H1 (cell line): ENCODE measurements at regions not wholly inside any gene's neighbourhood (a gene's known extent, or its start where the extent isn't known, plus 50 kb on each side); places are given as distances from the start of the nearest gene placed in this dataset.

ENCODE experiments used
- CTCF ChIA-PET: fragments of 300-600 bp; sonication (Branson Sonifier 250); formaldehyde crosslinking; loops from one replicate; lab custom pipeline; 2021; ENCODE audit not compliant: partially characterized antibody; lab: Charles Lee
- POLR2A ChIA-PET: fragments of 300-600 bp; sonication (Branson Sonifier 250); formaldehyde crosslinking; loops from one replicate; lab custom pipeline; 2021; ENCODE audit warnings: inconsistent platforms; ENCODE audit not compliant: partially characterized antibody; lab: Charles Lee
- DNase-seq, 2 experiments: peaks; one replicate each; pipeline versions ENCODE4 v3.0.0 to v3.0.0-alpha.2; 2010 to 2022; ENCODE audit warnings: low spot score in 2 of 2, low read depth in 1 of 2, mixed read lengths in 1 of 2
- FAIRE-seq: peaks from 2 replicates; lab custom pipeline; 2011; peaks lifted over from hg19 to GRCh38; lab: Jason Lieb, UNC
- H2AFZ ChIP-seq: 2 replicates; pipeline ENCODE4 v1.8.1; 2012; ENCODE audit warnings: low read length, inconsistent platforms
- H2AK5ac ChIP-seq: 2 replicates; pipeline ENCODE4 v1.6.1; 2013; ENCODE audit warnings: low read depth, low read length
- H2BK120ac ChIP-seq: replicated peaks from 2 replicates; pipeline ENCODE3; 2013; ENCODE audit warnings: low read depth, low read length, inconsistent platforms
- H2BK12ac ChIP-seq: 2 replicates; pipeline ENCODE4 v1.6.1; 2013; ENCODE audit warnings: low read depth, low read length
- H2BK15ac ChIP-seq: 2 replicates; pipeline ENCODE4 v1.6.1; 2013; ENCODE audit warnings: low read length
- H2BK20ac ChIP-seq: 2 replicates; pipeline ENCODE4 v1.6.1; 2013; ENCODE audit warnings: low read length
- H2BK5ac ChIP-seq: 2 replicates; pipeline ENCODE4 v1.6.1; 2013; ENCODE audit warnings: low read depth, low read length
- H3K14ac ChIP-seq: 2 replicates; pipeline ENCODE4 v1.6.1; 2013; ENCODE audit warnings: inconsistent platforms; ENCODE audit not compliant: insufficient read length
- H3K18ac ChIP-seq: 2 replicates; pipeline ENCODE4 v1.6.1; 2013; ENCODE audit warnings: low read length; ENCODE audit errors: extremely low read depth
- H3K23ac ChIP-seq: 2 replicates; pipeline ENCODE4 v1.6.1; 2013; ENCODE audit warnings: inconsistent platforms; ENCODE audit not compliant: insufficient read length
- H3K23me2 ChIP-seq: 2 replicates; pipeline ENCODE4 v1.6.1; 2013; ENCODE audit warnings: low read depth, low read length
- H3K27ac ChIP-seq: 2 replicates; pipeline ENCODE4 v1.6.1; 2011; ENCODE audit warnings: low read depth, low read length, inconsistent platforms
- H3K27me3 ChIP-seq, 4 experiments: replicated peaks in 1 of 4; 1 replicate in 1 of 4; 2 replicates in 3 of 4; pipeline versions ENCODE4 v1.6.1 to v1.8.1; 2011 to 2013; ENCODE audit warnings: low read length in 3 of 4, mild to moderate bottlenecking in 3 of 4, inconsistent platforms in 2 of 4, mixed read lengths in 2 of 4, moderate library complexity in 1 of 4; ENCODE audit not compliant: control insufficient read depth in 3 of 4, insufficient read depth in 3 of 4; ENCODE audit errors: extremely low read depth in 1 of 4
- H3K36me3 ChIP-seq, 4 experiments: 2 replicates each; pipeline versions ENCODE4 v1.6.1 to v1.8.1; 2011 to 2013; ENCODE audit warnings: mild to moderate bottlenecking in 4 of 4, low read length in 3 of 4, moderate library complexity in 2 of 4, control low read depth in 1 of 4, inconsistent platforms in 1 of 4; ENCODE audit not compliant: insufficient read depth in 4 of 4, control insufficient read depth in 2 of 4
- H3K4ac ChIP-seq: replicated peaks from 2 replicates; pipeline ENCODE3; 2013; ENCODE audit warnings: low read length, low read depth, mixed read lengths, inconsistent platforms; ENCODE audit not compliant: insufficient read length
- H3K4me1 ChIP-seq, 4 experiments: replicated peaks in 1 of 4; 1 replicate in 1 of 4; 2 replicates in 3 of 4; pipeline versions ENCODE4 v1.6.1 to v1.8.1; 2011 to 2013; ENCODE audit warnings: low read length in 3 of 4, inconsistent platforms in 2 of 4, mixed read lengths in 1 of 4; ENCODE audit not compliant: insufficient read depth in 4 of 4, control insufficient read depth in 3 of 4
- H3K4me2 ChIP-seq, 2 experiments: 2 replicates each; pipeline versions ENCODE4 v1.6.1 to v1.8.1; 2011 to 2013; ENCODE audit warnings: low read depth in 2 of 2, low read length in 2 of 2, control low read depth in 1 of 2, inconsistent platforms in 1 of 2, mild to moderate bottlenecking in 1 of 2; ENCODE audit not compliant: insufficient read depth in 1 of 2
- H3K4me3 ChIP-seq, 4 experiments: fragments of 200-600, 300-600 bp in 1 of 4; sonication (generic), shearing (Covaris generic), sonication (Bioruptor Twin) in 1 of 4; 2 replicates each; pipeline versions ENCODE4 v1.5.1 to v1.8.1; 2011 to 2016; ENCODE audit warnings: low read length in 4 of 4, low read depth in 3 of 4, control low read depth in 2 of 4, inconsistent platforms in 2 of 4, mild to moderate bottlenecking in 2 of 4, mixed read lengths in 1 of 4, moderate library complexity in 1 of 4; ENCODE audit not compliant: insufficient read depth in 2 of 4; ENCODE audit errors: extremely low read depth in 1 of 4
- H3K56ac ChIP-seq: replicated peaks from 2 replicates; pipeline ENCODE3; 2013; ENCODE audit warnings: low read depth, mild to moderate bottlenecking, mixed read lengths, low read length, inconsistent platforms; ENCODE audit not compliant: insufficient read length
- H3K79me1 ChIP-seq: 2 replicates; pipeline ENCODE4 v1.6.1; 2013; ENCODE audit warnings: low read depth, low read length, control low read depth
- H3K79me2 ChIP-seq, 2 experiments: 2 replicates each; pipeline versions ENCODE4 v1.6.1 to v1.8.1; 2012 to 2013; ENCODE audit warnings: low read length in 2 of 2, mild to moderate bottlenecking in 2 of 2, inconsistent platforms in 1 of 2; ENCODE audit not compliant: insufficient read depth in 2 of 2, control insufficient read depth in 1 of 2
- H3K9ac ChIP-seq, 4 experiments: replicated peaks in 1 of 4; 1 replicate in 1 of 4; 2 replicates in 3 of 4; pipeline versions ENCODE4 v1.6.1 to v1.8.1; 2011 to 2013; ENCODE audit warnings: low read depth in 3 of 4, low read length in 3 of 4, control low read depth in 2 of 4, mild to moderate bottlenecking in 2 of 4, moderate library complexity in 2 of 4, inconsistent platforms in 1 of 4; ENCODE audit errors: extremely low read depth in 1 of 4
- H3K9me3 ChIP-seq, 2 experiments: 2 replicates each; pipeline versions ENCODE4 v1.6.1 to v1.8.1; 2012 to 2013; ENCODE audit warnings: mild to moderate bottlenecking in 2 of 2, moderate library complexity in 2 of 2, control low read depth in 1 of 2, inconsistent platforms in 1 of 2, low read depth in 1 of 2, low read length in 1 of 2, mixed read lengths in 1 of 2; ENCODE audit not compliant: insufficient read depth in 2 of 2
- H4K20me1 ChIP-seq, 2 experiments: replicated peaks in 1 of 2; 2 replicates each; pipeline versions ENCODE3 to v1.8.1; 2011 to 2013; ENCODE audit warnings: inconsistent platforms in 2 of 2, low read length in 2 of 2, mild to moderate bottlenecking in 1 of 2; ENCODE audit not compliant: insufficient read depth in 2 of 2, control insufficient read depth in 1 of 2
- H4K5ac ChIP-seq: 2 replicates; pipeline ENCODE4 v1.6.1; 2013; ENCODE audit warnings: low read length, low read depth, mixed read lengths, inconsistent platforms; ENCODE audit not compliant: insufficient read length
- H4K8ac ChIP-seq: 2 replicates; pipeline ENCODE4 v1.8.0; 2013; ENCODE audit warnings: mild to moderate bottlenecking, moderate library complexity, low read length, inconsistent platforms; ENCODE audit not compliant: insufficient read depth; ENCODE audit errors: extremely low read depth
- H4K91ac ChIP-seq: replicated peaks from 2 replicates; pipeline ENCODE3; 2013; ENCODE audit warnings: low read length, mixed read lengths, inconsistent platforms; ENCODE audit not compliant: insufficient read length
- BACH1 ChIP-seq: IDR thresholded peaks from 2 replicates; pipeline ENCODE4 v1.6.1; 2012; ENCODE audit warnings: low read length, improper control_type of control experiment
- BRCA1 ChIP-seq: IDR thresholded peaks from 2 replicates; pipeline ENCODE4 v1.6.1; 2012; ENCODE audit warnings: low read depth, low read length, improper control_type of control experiment
- CHD1 ChIP-seq: IDR thresholded peaks from 2 replicates; pipeline ENCODE4 v1.6.1; 2012; ENCODE audit warnings: low read depth, low read length, improper control_type of control experiment
- HDAC2 ChIP-seq, 2 experiments: fragments of 300-600 bp in 1 of 2; sonication (generic) in 1 of 2; IDR thresholded peaks; 2 replicates each; pipeline ENCODE4 v1.6.1; 2011 to 2012; ENCODE audit warnings: low read depth in 2 of 2, low read length in 2 of 2, mild to moderate bottlenecking in 2 of 2, moderate library complexity in 2 of 2, borderline replicate concordance in 1 of 2, inconsistent platforms in 1 of 2
- NANOG ChIP-seq: IDR thresholded peaks from 2 replicates; pipeline ENCODE4 v1.6.1; 2011; ENCODE audit warnings: low read length, low read depth, mild to moderate bottlenecking, inconsistent platforms; ENCODE audit not compliant: insufficient read depth, poor library complexity, severe bottlenecking
- SP4 ChIP-seq: IDR thresholded peaks from 2 replicates; pipeline ENCODE4 v1.6.1; 2012; ENCODE audit warnings: low read length, inconsistent platforms
- SUZ12 ChIP-seq: fragments of 200-600 bp; sonication (generic); IDR thresholded peaks from 2 replicates; pipeline ENCODE4 v1.6.1; 2012; ENCODE audit warnings: mild to moderate bottlenecking, inconsistent platforms, low read length, moderate library complexity, mixed read lengths
- YY1 ChIP-seq: IDR thresholded peaks from 2 replicates; pipeline ENCODE4 v1.6.1; 2011; ENCODE audit warnings: low read depth, mild to moderate bottlenecking, low read length
- WGBS, 2 experiments: shearing (Covaris generic) in 1 of 2; methylation state at CpG; one replicate each; pipeline versions ENCODE4 v1.1.6 to v1.1.7; 2013 to 2015; ENCODE audit warnings: low lambda C conversion rate in 2 of 2, mixed read lengths in 2 of 2, inconsistent platforms in 1 of 2, low coverage in 1 of 2, missing lambda C conversion rate in 1 of 2; ENCODE audit not compliant: insufficient replicate concordance in 2 of 2, insufficient coverage in 1 of 2, insufficient read length in 1 of 2; ENCODE audit errors: extremely low coverage in 1 of 2, missing lambda C conversion rate in 1 of 2; 5-methylcytosine and 5-hydroxymethylcytosine counted together

DNA sequence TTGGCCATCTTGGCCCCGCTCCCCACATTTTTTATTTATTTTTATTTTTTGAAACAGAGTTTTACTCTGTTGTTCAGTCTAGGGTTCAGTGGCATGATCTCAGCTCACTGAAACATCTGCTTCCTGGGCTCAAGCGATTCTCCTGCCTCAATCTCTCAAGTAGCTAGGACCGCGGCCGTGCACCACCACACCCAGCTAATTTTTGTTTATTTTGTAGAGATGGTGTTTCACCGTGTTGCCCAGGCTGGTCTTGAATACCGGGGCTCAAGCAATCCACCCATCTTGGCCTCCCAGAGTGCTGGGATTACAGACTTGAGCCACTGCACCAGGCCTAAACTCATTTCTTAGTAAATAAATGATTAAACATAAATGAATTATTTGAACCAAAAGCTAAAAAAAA is 322.0 kb upstream of the LCORL start:
- Histone ChIP-seq H2AK5ac (no peak overlapping the region), H3K4me1 (no peaks in the 10 kb centered on the region), H2BK120ac (no peak overlapping the region), H3K23me2 (no peaks in the 10 kb centered on the region), H4K91ac (no peak overlapping the region), H2AFZ (no peak overlapping the region), H2BK20ac (no peak overlapping the region), H3K36me3 (no peaks in the 10 kb centered on the region), H3K27me3 (no peaks in the 10 kb centered on the region), H3K4me3 (no peak overlapping the region), H4K5ac (no peak overlapping the region), H3K23ac (no peak overlapping the region), H2BK12ac (no peak overlapping the region), H3K9me3 (peaks cover 31 to 36% of the 10 kb centered on the region in 2 experiments), H3K14ac (no peak overlapping the region), H3K56ac (no peak overlapping the region), H4K8ac (no peak overlapping the region), H3K9ac (no peak overlapping the region), H3K18ac (no peak overlapping the region), H3K4me2 (no peak overlapping the region), H2BK5ac (no peak overlapping the region), H3K79me2 (no peaks in the 10 kb centered on the region), H3K79me1 (no peaks in the 10 kb centered on the region), H2BK15ac (no peak overlapping the region), H3K27ac (no peak overlapping the region), H3K4ac (no peak overlapping the region), H4K20me1 (no peaks in the 10 kb centered on the region)
- DNase-seq (no peak), FAIRE-seq (no peak)
- ChIA-PET POLR2A (no interaction called here), CTCF (no interaction called here)
- TF ChIP-seq HDAC2 (IDR thresholded peaks at IDR 0.05; ENCODE audit: borderline replicate concordance in 1 of 2, low read depth in 2 of 2, low read length in 2 of 2) (no peak), NANOG (no peak), YY1 (no peak), SUZ12 (no peak), CHD1 (no peak), BRCA1 (no peak), SP4 (no peak), BACH1 (no peak)
- WGBS, 2 experiments = 94% methylated on average over 7 of the region's 7 CpGs; no CpG with 5 or more reads in 1 of the 2 experiments
